Inflammatory macrophage (primary cell): ENCODE measurements at regions not wholly inside any gene's neighbourhood (a gene's known extent, or its start where the extent isn't known, plus 50 kb on each side); places are given as distances from the start of the nearest gene placed in this dataset.

Experiments
- DNase-seq, 2 donors: peaks; one replicate each; pipeline ENCODE4 v3.0.0-alpha.2; 2020 to 2022

DNA sequence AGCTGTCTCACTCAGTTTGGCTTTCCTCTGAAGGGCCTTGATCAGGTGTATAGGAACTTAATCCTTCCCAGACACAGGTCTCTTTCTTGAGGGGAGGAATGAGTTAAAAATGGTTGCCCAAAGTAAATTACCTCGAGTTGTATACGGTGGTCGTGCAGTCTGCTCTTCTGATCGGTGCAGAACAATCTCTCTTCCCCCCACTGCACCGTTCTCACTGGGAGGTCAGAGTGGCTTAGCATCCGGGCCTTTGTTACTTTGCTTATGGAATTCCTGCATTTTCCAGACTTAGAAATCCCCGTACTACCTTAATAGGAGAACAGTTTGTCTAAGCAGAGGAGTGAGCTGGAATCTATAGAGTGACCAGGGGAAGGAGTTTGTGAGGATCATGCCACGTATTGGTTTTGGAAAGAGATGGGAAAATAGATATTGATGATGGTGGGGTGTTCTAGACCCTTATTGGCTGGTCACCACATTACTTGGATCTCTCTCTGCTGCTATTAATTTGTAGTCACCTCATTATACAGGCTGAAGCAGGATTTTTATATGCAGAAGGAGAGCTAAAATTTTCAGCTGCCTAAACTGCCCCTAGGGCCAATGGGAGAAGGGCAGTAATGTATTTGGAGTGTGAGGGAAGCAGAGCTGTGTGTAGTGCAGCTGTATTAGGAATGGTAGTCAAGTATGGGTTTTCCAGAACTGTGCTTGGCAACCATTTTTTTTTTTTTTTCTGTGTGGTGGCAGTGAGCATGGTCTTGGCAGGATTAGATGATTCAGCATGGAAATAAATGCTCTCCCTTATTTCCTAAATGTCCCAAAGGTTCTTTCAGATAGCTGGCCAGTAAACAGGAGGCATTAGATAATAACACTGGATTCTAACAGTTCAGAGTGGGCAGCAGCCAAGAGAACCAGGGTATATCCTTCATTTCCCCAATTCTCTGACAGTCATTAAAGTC, 81.5 kb downstream of the NDUFS5 start:
- no peak for DNase-seq

GRCh38 chr1:39109644-39110043, 83.5 kb downstream of the NDUFS5 start:
- no peak for DNase-seq

DNA sequence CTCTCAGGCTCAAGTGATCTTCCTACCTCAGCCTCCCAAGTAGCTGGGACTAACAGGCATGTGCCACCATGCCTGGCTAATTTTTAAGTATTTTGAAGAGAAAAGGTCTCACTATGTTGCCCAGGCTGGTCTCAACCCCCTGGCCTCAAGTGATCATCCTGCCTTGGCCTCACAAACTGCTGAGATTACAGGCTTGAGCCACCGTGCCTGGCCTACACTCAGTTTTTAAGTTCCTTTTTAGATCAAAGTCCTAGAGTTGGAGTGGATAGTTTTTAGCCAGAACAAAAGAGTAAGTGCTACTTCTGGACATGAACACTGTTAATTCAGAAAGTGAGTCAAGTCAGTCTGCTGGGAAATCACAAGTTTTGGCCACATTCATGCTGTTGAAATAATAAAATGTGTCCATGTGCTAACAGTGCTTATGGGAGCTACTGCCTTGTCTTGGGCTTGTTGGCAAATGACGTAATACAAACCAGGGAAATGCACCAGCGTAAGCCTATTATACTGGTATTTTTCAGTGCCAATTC, 84.2 kb downstream of the NDUFS5 start:
- peak; percentile 79 to 81 for DNase-seq

- no peak for DNase-seq
Observed at GRCh38 chr1:39110882-39111281, 84.7 kb downstream of the NDUFS5 start.

GRCh38 chr1:39113109-39113743, 87.1 kb downstream of the NDUFS5 start:
- no peak for DNase-seq

DNA sequence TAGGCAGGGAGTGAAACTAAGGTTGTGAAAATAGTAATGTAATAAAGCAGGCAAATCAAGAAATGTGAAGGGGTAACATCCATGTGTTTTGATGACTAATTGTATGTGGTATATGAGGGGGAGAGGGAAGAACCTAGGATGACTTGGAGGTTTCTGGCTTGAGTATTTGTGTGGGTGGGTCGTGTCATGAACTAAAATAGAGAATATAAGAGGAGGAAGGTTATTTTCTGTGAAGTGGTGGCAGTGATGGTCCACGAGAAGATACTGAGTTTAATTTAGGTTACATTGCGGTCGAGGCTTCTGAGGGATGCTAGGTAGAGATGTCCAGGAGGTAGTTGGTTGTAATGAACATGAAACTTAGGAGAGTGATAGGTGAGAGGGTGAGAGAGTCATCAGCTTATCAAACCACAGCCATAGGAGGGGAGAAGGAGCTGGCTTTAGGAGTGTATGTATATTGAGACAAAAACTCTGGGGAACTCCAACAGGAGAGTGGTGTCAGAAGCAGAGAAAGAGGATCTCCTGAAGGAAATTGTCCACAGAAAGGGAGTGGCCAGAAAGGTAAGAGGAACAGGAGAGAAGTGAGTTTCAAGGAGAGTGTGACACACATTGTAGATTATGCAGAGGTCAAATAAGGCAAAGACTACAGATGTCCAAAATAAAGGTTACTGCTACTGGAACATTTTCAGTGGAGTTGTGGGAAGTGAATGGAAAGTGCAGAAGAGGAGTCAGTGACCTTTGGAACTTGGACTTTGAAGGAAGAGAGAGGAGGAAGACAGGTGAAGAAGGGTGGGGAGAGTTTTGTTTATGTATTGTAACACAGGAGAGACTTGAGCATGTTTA, 89.0 kb upstream of the MACF1 start:
- DNase-seq: peak; percentile 84 to 86

- DNase-seq: no peak
Observed at GRCh38 chr1:39116116-39116607, 88.3 kb upstream of the MACF1 start.

- DNase-seq: no peak
Observed at GRCh38 chr1:39116860-39117728, 87.4 kb upstream of the MACF1 start.

DNA sequence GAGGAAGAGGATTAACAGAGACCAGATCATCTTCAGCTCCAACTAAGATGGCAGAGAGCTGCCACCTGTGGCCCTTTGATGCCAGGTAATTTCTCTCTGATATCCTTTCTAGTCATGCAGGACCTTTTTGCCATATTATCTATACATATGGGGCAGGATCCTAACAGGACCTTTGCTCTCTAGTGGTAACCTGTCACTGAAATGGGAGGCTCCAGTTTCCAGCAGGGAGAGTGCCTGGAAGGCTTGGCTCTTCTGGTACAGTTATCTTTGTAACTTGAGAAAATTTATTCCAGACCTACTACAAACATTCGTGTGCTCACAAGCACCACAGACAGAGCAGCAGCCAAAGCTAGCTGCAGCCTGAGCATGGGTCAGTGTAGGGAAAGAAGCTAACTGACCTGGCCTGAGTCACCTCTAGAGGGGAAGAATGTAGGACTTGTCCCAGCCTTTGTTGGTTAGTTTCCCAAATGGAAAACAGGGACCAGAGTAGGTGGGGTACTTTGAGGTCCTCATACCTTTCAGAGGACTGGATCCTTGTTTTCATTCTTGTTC, 86.5 kb upstream of the MACF1 start:
- no peak for DNase-seq

- no peak for DNase-seq
Observed at GRCh38 chr1:39122056-39122455, 82.4 kb upstream of the MACF1 start.

DNA sequence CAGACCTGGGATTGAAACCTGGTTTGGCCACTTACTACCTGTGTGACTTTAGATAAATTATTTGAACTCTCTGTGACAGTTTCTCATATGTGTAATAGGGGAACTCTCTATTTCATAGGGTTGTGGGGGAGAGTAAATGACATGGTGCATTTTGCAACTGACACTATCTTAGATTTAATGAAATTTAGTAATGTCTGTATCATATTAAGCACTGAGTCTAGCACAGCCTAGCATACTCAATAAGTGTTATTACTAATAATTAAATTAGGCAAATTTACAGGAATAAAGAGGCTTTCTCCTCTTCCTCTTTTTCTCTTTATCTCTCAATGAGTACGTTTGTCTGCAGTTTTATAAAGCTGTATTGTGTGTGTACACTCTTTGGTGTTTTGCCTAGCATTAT, 80.2 kb upstream of the MACF1 start:
- no peak for DNase-seq

DNA sequence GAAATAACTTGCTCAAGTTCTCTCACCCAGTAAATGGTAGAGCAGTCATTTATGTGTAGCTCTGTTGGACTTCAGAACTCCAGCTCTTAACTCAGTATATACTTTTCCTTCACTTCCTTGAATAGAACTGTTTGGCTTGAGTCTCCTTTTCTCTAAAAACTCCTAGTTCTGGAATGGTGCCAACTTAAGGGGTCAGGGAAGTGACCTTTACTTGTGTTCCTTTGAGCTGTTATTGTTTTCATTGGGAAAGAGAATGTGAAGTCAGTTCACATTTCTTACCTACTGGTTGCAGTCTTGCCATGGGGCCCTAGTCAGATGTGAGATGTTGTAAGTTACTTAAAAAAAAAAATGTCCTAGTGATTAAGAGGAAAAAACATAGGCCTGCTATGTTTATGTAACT, 77.0 kb upstream of the MACF1 start:
- DNase-seq: peak; percentile 59 to 64

DNA sequence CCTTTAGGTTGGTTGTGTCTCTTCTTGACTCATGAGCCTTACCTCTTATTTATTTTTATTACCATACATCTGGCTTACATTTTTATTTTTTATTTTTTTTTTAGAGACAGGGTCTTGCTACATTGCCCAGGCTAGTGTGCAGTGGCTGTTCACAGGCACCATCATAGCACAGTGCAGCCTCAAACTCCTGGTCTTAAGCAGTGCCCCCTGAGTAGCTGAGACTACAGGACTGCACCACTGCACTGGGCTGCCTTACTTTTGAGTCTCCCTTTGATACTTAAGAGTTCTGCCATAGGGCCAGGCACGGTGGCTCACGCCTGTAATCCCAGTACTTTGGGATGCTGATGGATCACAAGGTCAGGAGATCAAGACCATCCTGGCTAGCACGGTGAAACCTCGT, 76.4 kb upstream of the MACF1 start:
- no peak for DNase-seq

- no peak for DNase-seq
Observed at GRCh38 chr1:39128959-39129358, 75.5 kb upstream of the MACF1 start.

DNA sequence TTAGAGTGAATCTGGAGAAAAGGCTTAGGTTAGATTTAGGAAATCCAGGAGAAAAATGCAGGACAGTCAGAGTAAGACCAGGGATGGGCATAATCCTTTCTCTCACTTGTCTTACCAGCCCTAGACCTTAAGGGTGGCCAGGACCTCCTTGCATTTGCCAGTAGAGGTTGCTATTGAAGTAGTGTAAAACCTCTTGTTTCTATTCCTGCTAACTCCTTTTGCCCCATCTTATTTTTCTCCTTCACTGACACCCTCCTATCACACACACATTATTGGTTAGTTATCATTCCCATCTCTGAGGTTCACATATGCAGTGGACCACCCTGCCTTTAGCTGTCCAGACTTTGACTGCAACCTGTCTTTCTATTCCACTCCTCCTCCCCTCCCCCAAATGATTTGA, 75.0 kb upstream of the MACF1 start:
- DNase-seq: no peak

- peak in 1 of 2 donors; percentile 19 for DNase-seq
Observed at GRCh38 chr1:39130325-39130724, 74.2 kb upstream of the MACF1 start.

- no peak for DNase-seq
Observed at GRCh38 chr1:39131940-39132339, 72.6 kb upstream of the MACF1 start.

- no peak for DNase-seq
Observed at GRCh38 chr1:39132505-39133339, 71.8 kb upstream of the MACF1 start.

DNA sequence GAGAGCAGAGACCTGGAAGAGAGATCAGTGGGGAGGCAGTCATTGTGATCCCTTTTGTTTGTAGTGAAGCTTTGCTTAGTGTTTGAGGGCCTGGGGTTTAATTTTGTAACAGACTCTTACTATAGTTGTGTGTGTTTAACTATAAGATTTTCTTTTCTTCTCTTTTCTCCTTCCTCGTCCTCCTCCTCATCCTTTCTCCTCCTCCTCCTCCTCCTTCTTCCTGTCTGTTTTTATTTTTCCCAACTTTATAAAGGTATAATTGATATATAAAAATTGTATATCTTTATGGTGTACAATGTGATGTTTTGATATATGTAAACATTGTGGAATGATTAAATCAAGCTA, 71.2 kb upstream of the MACF1 start:
- no peak for DNase-seq

- DNase-seq: no peak
Observed at GRCh38 chr1:39134768-39135333, 69.6 kb upstream of the MACF1 start.
